Endothelial cell of umbilical vein (primary cell): ENCODE measurements at regions not wholly inside any gene's neighbourhood (a gene's known extent, or its start where the extent isn't known, plus 50 kb on each side); places are given as distances from the start of the nearest gene placed in this dataset.

Experiments used
- BruUV-seq: library from RNA; stranded (reverse); fragments of 400-500 nt; replicated peaks from 2 replicates; lab custom pipeline; 2021; lab: Mats Ljungman, UMichigan
- CTCF ChIA-PET: fragments of 300-600, 350-600 bp; sonication (Branson Sonifier 250); formaldehyde crosslinking; loops from one replicate; lab custom pipeline; 2021; ENCODE audit warnings: antibody characterized with exemption, inconsistent platforms; lab: Charles Lee
- POLR2A ChIA-PET: fragments of 300-600, 350-600 bp; sonication (Branson Sonifier 250); formaldehyde crosslinking; loops from one replicate; lab custom pipeline; 2021; ENCODE audit warnings: antibody characterized with exemption, inconsistent platforms; lab: Charles Lee
- DNase-seq: peaks from one replicate; pipeline ENCODE4 v3.0.0-alpha.2; 2011; ENCODE audit warnings: low read depth, low spot score
- FAIRE-seq: peaks from 2 replicates; lab custom pipeline; 2011; peaks lifted over from hg19 to GRCh38; lab: Jason Lieb, UNC
- H2AFZ ChIP-seq: 2 replicates; pipeline ENCODE4 v1.6.0; 2012; ENCODE audit warnings: low read depth, low read length, control low read depth, inconsistent platforms
- H3K27ac ChIP-seq: 2 replicates; pipeline ENCODE4 v1.5.1; 2011; ENCODE audit warnings: low read depth, mild to moderate bottlenecking, control low read depth, low read length, moderate library complexity; ENCODE audit not compliant: insufficient read depth
- H3K27me3 ChIP-seq, 2 experiments: 2 replicates each; pipeline versions ENCODE4 v1.6.0 to v1.6.1; 2011; ENCODE audit warnings: low read length in 2 of 2, mixed read lengths in 1 of 2; ENCODE audit not compliant: control insufficient read depth in 2 of 2, insufficient read depth in 2 of 2
- H3K36me3 ChIP-seq, 2 experiments: 2 replicates in 1 of 2; 3 replicates in 1 of 2; pipeline ENCODE4 v1.5.1; 2011; ENCODE audit warnings: low read length in 2 of 2, mild to moderate bottlenecking in 1 of 2, moderate library complexity in 1 of 2; ENCODE audit not compliant: control insufficient read depth in 2 of 2, insufficient read depth in 2 of 2; ENCODE audit errors: extremely low read depth in 1 of 2
- H3K4me1 ChIP-seq: 3 replicates; pipeline ENCODE4 v1.5.1; 2011; ENCODE audit warnings: mild to moderate bottlenecking, low read length; ENCODE audit not compliant: control insufficient read depth, insufficient read depth; ENCODE audit errors: extremely low read depth
- H3K4me2 ChIP-seq: 2 replicates; pipeline ENCODE4 v1.6.1; 2011; ENCODE audit warnings: low read length, control low read depth, mixed read lengths; ENCODE audit not compliant: insufficient read depth
- H3K4me3 ChIP-seq, 3 experiments: fragments of 200-600 bp in 1 of 3; sonication (generic), shearing (Covaris generic) in 1 of 3; replicated peaks in 1 of 3; 2 replicates each; pipeline ENCODE4 v1.5.1; 2011 to 2016; ENCODE audit warnings: control low read depth in 3 of 3, low read length in 3 of 3, mild to moderate bottlenecking in 2 of 3, inconsistent platforms in 1 of 3, low read depth in 1 of 3, moderate library complexity in 1 of 3; ENCODE audit not compliant: insufficient read depth in 1 of 3
- H3K79me2 ChIP-seq: 2 replicates; pipeline ENCODE4 v1.6.0; 2012; ENCODE audit warnings: low read length, inconsistent platforms; ENCODE audit not compliant: control insufficient read depth, insufficient read depth
- H3K9ac ChIP-seq: replicated peaks from 2 replicates; pipeline ENCODE3; 2011; ENCODE audit warnings: low read length, control low read depth; ENCODE audit not compliant: insufficient read depth; ENCODE audit errors: extremely low read depth
- H3K9me1 ChIP-seq: replicated peaks from 3 replicates; pipeline ENCODE4 v1.6.0; 2011; ENCODE audit warnings: mild to moderate bottlenecking, low read length; ENCODE audit not compliant: control insufficient read depth, insufficient read depth; ENCODE audit errors: extremely low read depth
- H3K9me3 ChIP-seq: replicated peaks from 2 replicates; pipeline ENCODE4 v1.5.1; 2012; ENCODE audit warnings: low read length, inconsistent platforms; ENCODE audit not compliant: control insufficient read depth, insufficient read depth
- H4K20me1 ChIP-seq: replicated peaks from 2 replicates; pipeline ENCODE3; 2011; ENCODE audit warnings: mild to moderate bottlenecking, low read length; ENCODE audit not compliant: control insufficient read depth, insufficient read depth; ENCODE audit errors: extremely low read depth
- CTCF ChIP-seq, 2 donors: IDR thresholded peaks; 1 replicate in 1 of 2; 2 replicates in 1 of 2; pipeline ENCODE4 v1.5.1; 2011; ENCODE audit warnings: low read length in 2 of 2, mild to moderate bottlenecking in 2 of 2, moderate library complexity in 2 of 2, control low read depth in 1 of 2, inconsistent platforms in 1 of 2, low read depth in 1 of 2; ENCODE audit not compliant: insufficient read depth in 1 of 2; ENCODE audit errors: extremely low read depth in 1 of 2
- EZH2 ChIP-seq: IDR thresholded peaks from 2 replicates; pipeline ENCODE4 v1.6.1; 2012; ENCODE audit warnings: borderline replicate concordance, low read depth, mild to moderate bottlenecking, moderate library complexity, low read length, inconsistent platforms; ENCODE audit not compliant: severe bottlenecking
- FOS ChIP-seq: IDR thresholded peaks from 2 replicates; pipeline ENCODE4 v1.6.1; 2011; ENCODE audit warnings: mild to moderate bottlenecking, low read length, moderate library complexity, borderline replicate concordance; ENCODE audit not compliant: insufficient read depth
- GATA2 ChIP-seq: IDR thresholded peaks from 2 replicates; pipeline ENCODE4 v1.7.0; 2011; ENCODE audit warnings: low read depth, mild to moderate bottlenecking, moderate library complexity, mixed read lengths, low read length; ENCODE audit not compliant: insufficient read length, insufficient read depth
- JUN ChIP-seq: IDR thresholded peaks from 2 replicates; pipeline ENCODE4 v1.6.1; 2011; ENCODE audit warnings: borderline replicate concordance, low read depth; ENCODE audit not compliant: insufficient read length, insufficient read depth
- MAX ChIP-seq: IDR thresholded peaks from 2 replicates; pipeline ENCODE4 v1.6.1; 2011; ENCODE audit not compliant: insufficient read depth, insufficient read length
- MYC ChIP-seq: IDR thresholded peaks from one replicate; pipeline ENCODE4 v1.6.1; 2011; ENCODE audit warnings: mild to moderate bottlenecking, low read depth, low read length
- POLR2A ChIP-seq: IDR thresholded peaks from 2 replicates; pipeline ENCODE4 v1.6.1; 2012; ENCODE audit warnings: low read depth, mild to moderate bottlenecking, control low read depth, low read length
- POLR2AphosphoS5 ChIP-seq: IDR thresholded peaks from 2 replicates; pipeline ENCODE4 v1.6.1; 2012; ENCODE audit warnings: low read depth, mild to moderate bottlenecking, control low read depth, low read length, moderate library complexity; ENCODE audit not compliant: insufficient read depth
- dilution Hi-C: fragments of 300-500 bp; cut with MboI; formaldehyde crosslinking; loops from one replicate; pipeline ENCODE4 v1.15.0; 2019; ENCODE audit warnings: low sequenced_read_pairs; ENCODE audit not compliant: extremely low pct_ligation_motif_present
- intact Hi-C: fragments of 100-400 bp; cut with micrococcal nuclease; formaldehyde crosslinking; loops from one replicate; pipeline ENCODE4 v1.10.0; 2022

- H3K4me1 ChIP-seq = peaks cover 2% of the 10 kb centered on the region
- intact Hi-C loops (no loop called here), dilution Hi-C loops (no loop called here)
- TF ChIP-seq POLR2A (no peak), CTCF (IDR thresholded peaks at IDR 0.05; ENCODE audit: extremely low read depth in 1 of 2, insufficient read depth in 1 of 2, low read depth in 1 of 2, low read length in 2 of 2) (no peak), MAX (no peak), GATA2 (no peak), JUN (no peak), POLR2AphosphoS5 (no peak), FOS (no peak), MYC (no peak), EZH2 (no peak)
- no peak overlapping the region for H2AFZ ChIP-seq
- no peak overlapping the region for H3K27ac ChIP-seq
- no peak for DNase-seq
- no peaks in the 10 kb centered on the region for H3K79me2 ChIP-seq
- H3K9ac ChIP-seq = no peak overlapping the region
- no peaks in the 10 kb centered on the region for H3K36me3 ChIP-seq
- no peak overlapping the region for H3K4me3 ChIP-seq
- ChIA-PET POLR2A (no interaction called here), CTCF (no interaction called here)
- no peak for FAIRE-seq
- no peaks in the 10 kb centered on the region for H3K9me3 ChIP-seq
- H3K9me1 ChIP-seq = no peaks in the 10 kb centered on the region
- no peaks in the 10 kb centered on the region for H3K27me3 ChIP-seq
- no peak overlapping the region for H3K4me2 ChIP-seq
- no TSS peak for BruUV-seq
- no peaks in the 10 kb centered on the region for H4K20me1 ChIP-seq
Measured at GRCh38 chr4:11228530-11228929, 200.2 kb downstream of the HS3ST1 start.
